M059J (cell line): ENCODE measurements at regions not wholly inside any gene's neighbourhood (a gene's known extent, or its start where the extent isn't known, plus 50 kb on each side); places are given as distances from the start of the nearest gene placed in this dataset.

Experiments
- DNase-seq: peaks from one replicate; pipeline ENCODE4 v3.0.0-alpha.2; 2012; ENCODE audit warnings: low read depth

- DNase-seq = no peak
Observed at GRCh38 chr2:128472789-128473174, 154.1 kb upstream of the HS6ST1 start.

DNA sequence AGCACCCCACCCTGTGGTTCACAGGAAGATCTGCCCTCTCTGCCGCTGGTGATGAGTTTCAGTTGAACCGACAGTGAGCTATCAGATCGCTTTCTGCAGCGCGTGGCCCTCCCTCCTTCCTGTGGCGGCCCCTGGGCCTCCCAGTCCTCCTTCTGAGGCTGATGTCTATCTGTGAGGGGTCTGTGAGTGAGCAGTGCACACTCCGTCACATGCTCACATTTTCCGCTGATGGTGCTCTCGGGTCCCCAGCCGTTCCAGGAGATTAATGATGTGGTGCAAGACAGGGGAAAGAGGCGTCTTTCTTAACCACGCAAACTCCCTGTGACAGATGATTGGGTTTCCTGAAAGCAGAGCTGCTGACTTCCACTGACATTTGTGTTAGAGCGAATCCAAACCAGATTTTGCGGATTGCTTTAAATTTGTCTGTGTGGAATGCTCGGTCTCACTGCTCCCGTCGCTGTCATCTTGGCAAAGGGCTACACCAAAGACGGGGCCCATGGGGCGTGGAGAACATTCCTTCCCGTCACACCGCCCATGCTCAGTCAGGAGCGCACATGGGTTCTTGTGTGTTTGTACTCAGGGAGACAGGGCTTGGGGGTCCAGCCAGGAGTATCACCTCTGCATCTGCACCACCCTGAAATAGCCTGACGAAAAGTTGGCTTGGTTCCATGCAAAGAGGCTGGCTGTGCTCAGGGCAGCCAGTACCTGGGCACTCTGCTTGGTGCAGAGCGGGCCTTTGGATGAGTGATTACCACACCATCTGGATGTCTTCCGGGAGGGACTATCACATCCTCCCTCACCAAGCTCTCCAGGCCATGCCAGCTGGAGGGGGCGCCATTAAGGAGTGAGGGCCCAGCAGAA is 154.7 kb upstream of the HS6ST1 start:
- DNase-seq = no peak

- no peak for DNase-seq
Observed at GRCh38 chr2:128474036-128474955, 155.6 kb upstream of the HS6ST1 start.

GRCh38 chr2:128474962-128475361 is 156.3 kb upstream of the HS6ST1 start:
- DNase-seq = no peak

GRCh38 chr2:128475427-128476211 is 157.0 kb upstream of the HS6ST1 start:
- DNase-seq = no peak

DNA sequence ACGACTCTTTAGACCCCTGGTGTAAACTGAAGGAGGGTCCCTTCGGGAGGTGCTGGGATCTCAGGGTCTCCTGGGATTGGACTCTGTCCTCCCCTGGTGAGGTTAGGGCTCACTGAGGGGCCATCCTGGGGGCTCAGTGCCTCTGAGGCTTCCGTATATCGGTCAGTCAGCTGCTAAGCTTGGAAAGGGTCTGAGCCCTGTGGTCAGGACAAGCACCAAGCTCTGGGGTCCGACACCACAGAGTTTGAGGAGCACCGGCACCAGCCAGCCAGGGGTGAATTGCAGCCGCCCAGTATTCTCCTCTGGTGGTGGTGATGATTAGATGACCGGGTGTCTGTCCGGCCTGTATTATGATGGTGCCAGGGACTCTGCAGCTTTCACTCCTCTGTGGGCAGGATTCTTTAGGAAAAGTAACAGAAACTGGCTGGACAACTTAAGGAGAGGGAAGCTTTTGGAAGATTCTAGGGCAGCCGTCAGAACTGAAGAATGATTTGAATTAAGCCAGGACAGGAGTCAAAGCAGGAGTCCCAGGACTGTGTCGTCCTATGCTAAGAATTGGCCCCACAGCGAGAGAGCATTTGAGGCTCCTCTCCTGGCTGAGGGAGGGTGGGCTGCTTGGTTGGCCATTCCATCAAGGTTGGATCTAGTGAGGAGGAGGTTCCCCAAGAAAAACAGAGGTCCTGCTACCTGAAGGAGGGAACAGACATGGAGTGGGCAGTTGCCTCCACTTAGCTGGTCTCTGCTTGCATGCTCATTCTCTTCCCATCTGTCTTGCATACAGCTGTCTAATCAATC is 158.6 kb upstream of the HS6ST1 start:
- DNase-seq = no peak

DNA sequence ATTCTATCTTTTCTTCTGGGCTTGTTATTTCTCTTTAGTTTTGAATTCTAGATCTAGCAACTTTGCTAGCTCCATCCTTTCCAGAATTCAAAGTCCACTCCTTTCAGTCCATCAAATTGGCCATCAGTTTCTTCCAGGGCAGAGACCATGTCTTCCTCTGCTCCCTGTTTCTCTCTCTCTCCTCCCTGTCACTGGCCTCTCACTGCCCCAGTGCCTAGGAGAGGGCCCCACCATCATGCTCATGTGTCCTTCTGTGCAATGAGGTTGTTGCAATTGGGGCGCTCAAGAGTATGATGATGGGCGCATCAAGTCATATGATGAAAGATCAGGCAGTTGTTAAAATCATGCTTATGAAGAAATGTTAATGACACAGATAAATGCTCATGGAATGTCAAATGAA is 159.2 kb upstream of the HS6ST1 start:
- DNase-seq = no peak

- DNase-seq = no peak
Observed at GRCh38 chr2:128485761-128486639, 167.3 kb upstream of the HS6ST1 start.

DNA sequence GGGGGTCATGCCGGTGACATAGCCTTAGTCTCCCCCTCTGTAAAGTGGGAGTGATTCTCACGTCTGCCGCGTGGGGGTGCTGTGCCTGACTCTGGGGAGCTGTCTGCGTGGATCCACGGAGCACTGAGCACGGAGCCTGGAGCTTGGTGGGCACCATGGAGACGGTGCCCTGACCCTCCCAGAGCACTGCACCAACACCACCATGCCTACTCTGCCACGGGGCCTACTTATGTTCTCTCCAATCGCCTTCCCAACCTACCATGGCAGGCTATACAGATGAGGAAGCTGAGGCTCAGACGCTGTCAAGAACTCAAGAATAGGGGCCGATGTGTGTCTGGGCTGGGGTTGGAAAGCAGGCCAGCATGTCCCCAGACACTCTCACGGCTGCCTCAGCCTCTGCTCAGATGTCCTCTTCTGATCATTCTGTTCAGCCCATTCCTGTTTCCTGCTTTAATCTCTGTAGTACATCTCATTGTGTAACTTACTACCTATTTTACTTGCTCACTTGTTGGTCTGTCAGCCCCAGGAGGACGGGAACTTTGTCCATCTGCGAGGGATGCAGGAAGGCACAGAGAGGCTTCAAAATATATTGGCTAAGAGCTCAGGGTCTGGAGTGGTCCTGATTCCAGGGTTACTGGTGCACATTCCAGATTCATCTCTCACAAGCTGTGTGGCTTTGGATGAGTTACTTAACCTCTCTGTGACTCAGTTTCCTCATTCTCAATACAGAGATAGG is 168.1 kb upstream of the HS6ST1 start:
- DNase-seq = no peak

DNA sequence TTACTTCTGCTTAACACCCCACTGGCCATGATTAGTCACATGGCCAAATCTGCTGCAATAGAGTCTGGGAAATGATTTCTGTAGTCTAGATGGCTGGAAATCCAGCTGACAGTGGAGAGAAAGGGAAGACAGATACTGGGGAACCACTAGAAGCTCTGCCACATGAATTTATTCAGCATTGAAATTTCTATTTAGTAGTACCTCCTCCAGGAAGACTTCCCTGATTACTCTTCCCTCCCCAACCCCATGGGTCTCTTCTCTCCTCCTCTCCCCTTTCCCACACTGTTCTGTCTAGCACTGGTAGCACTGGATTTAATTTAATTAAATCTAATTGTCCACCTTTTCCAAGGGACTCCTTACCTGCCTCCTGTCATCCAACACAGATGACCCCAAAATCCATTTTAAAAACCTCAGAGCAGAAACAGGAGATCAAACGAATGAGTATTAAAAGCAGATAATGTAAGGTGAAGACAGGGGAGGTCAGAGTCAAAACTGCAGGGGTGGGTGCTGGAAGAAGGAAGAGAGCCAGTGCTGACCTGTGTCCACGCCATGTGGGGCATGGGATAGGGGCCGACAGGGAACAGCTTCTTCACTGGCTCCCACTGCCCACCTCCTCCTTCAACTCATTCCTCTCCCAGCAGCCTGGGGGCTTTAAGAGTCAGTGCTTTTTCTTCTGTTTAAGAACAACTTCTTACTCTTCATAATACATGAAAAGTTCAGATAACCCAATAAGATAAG is 169.2 kb upstream of the HS6ST1 start:
- no peak for DNase-seq

GRCh38 chr2:128488434-128488833 is 169.8 kb upstream of the HS6ST1 start:
- DNase-seq = no peak

- peak; percentile 2 for DNase-seq
Observed at GRCh38 chr2:128489526-128490273, 171.0 kb upstream of the HS6ST1 start.

- no peak for DNase-seq
Observed at GRCh38 chr2:128490321-128490720, 171.7 kb upstream of the HS6ST1 start.

GRCh38 chr2:128490881-128491691 is 172.4 kb upstream of the HS6ST1 start:
- DNase-seq = no peak

GRCh38 chr2:128491692-128492244 is 173.1 kb upstream of the HS6ST1 start:
- no peak for DNase-seq

GRCh38 chr2:128492966-128493811 is 174.5 kb upstream of the HS6ST1 start:
- no peak for DNase-seq
